ENCODE measurements at regions not wholly inside any gene's neighbourhood (a gene's known extent, or its start where the extent isn't known, plus 50 kb on each side); places are given as distances from the start of the nearest gene placed in this dataset.

- H3K36me3 ChIP-seq (ENCODE audit: control insufficient read depth in 4 of 4, insufficient read depth in 4 of 4, low read length in 3 of 4), result no peaks in the 10 kb centered on the region
- H3K27me3 ChIP-seq (replicated peaks in 2 of 5; ENCODE audit: control insufficient read depth in 4 of 5, insufficient read depth in 5 of 5, low read length in 4 of 5), result peaks cover 0 to 14% (median 0%) of the 10 kb centered on the region in 5 experiments
- H3K9me3 ChIP-seq (ENCODE audit: control extremely low read depth in 1 of 5, control insufficient read depth in 4 of 5, insufficient read depth in 2 of 5, low read depth in 1 of 5, low read length in 4 of 5), result peaks cover 0 to 4% (median 0%) of the 10 kb centered on the region in 5 experiments
- CTCF ChIA-PET, result no interaction called here
- no peak overlapping the region for H3K4me3 ChIP-seq (ENCODE audit: control insufficient read depth in 1 of 7, extremely low read depth in 1 of 7, insufficient read depth in 4 of 7, low read depth in 2 of 7, low read length in 6 of 7)
- WGBS (ENCODE audit: insufficient coverage), result 75% methylated on average over 2 of the region's 5 CpGs
- H3K4me1 ChIP-seq (ENCODE audit: control extremely low read depth in 1 of 4, control insufficient read depth in 4 of 4, insufficient read depth in 4 of 4, low read length in 3 of 4), result peaks cover 0 to 23% (median 7%) of the 10 kb centered on the region in 4 experiments
- H3K27ac ChIP-seq (ENCODE audit: insufficient read depth in 1 of 2, low read depth in 1 of 2, low read length in 2 of 2, poor library complexity in 1 of 2, severe bottlenecking in 2 of 2), result no peak overlapping the region
- POLR2A ChIA-PET, result no interaction called here
- no peak for DNase-seq
Measured at GRCh38 chr2:234304950-234305349, 191.9 kb downstream of the ARL4C start.

GRCh38 chr2:234302664-234302991, 194.3 kb downstream of the ARL4C start:
- peaks cover 0 to 16% (median 0%) of the 10 kb centered on the region in 5 experiments for H3K27me3 ChIP-seq (replicated peaks in 2 of 5; ENCODE audit: control insufficient read depth in 4 of 5, insufficient read depth in 5 of 5, low read length in 4 of 5)
- H3K27ac ChIP-seq (ENCODE audit: insufficient read depth in 1 of 2, low read depth in 1 of 2, low read length in 2 of 2, poor library complexity in 1 of 2, severe bottlenecking in 2 of 2), result no peak overlapping the region
- no peak overlapping the region for H3K4me3 ChIP-seq (ENCODE audit: control insufficient read depth in 1 of 7, extremely low read depth in 1 of 7, insufficient read depth in 4 of 7, low read depth in 2 of 7, low read length in 6 of 7)
- H3K4me1 ChIP-seq (ENCODE audit: control extremely low read depth in 1 of 4, control insufficient read depth in 4 of 4, insufficient read depth in 4 of 4, low read length in 3 of 4), result peaks cover 0 to under 1% (median 0%) of the 10 kb centered on the region in 4 experiments
- H3K36me3 ChIP-seq (ENCODE audit: control insufficient read depth in 4 of 4, insufficient read depth in 4 of 4, low read length in 3 of 4), result no peaks in the 10 kb centered on the region
- WGBS (ENCODE audit: insufficient coverage), result 86% methylated on average over 3 of the region's 4 CpGs
- ChIA-PET POLR2A (no interaction called here), CTCF (interaction anchor here (1.1 kb wide), 1 partner anchor 12 kb away, joined by 4 read pairs; no protein-coding TSS in a partner anchor)
- H3K9me3 ChIP-seq (ENCODE audit: control extremely low read depth in 1 of 5, control insufficient read depth in 4 of 5, insufficient read depth in 2 of 5, low read depth in 1 of 5, low read length in 4 of 5), result peaks cover 0 to 4% (median 0%) of the 10 kb centered on the region in 5 experiments
- no peak for DNase-seq

- Histone ChIP-seq H3K4me3 (ENCODE audit: control insufficient read depth in 1 of 7, extremely low read depth in 1 of 7, insufficient read depth in 4 of 7, low read depth in 2 of 7, low read length in 6 of 7) (no peak overlapping the region), H3K4me1 (ENCODE audit: control extremely low read depth in 1 of 4, control insufficient read depth in 4 of 4, insufficient read depth in 4 of 4, low read length in 3 of 4) (no peaks in the 10 kb centered on the region), H3K36me3 (ENCODE audit: control insufficient read depth in 4 of 4, insufficient read depth in 4 of 4, low read length in 3 of 4) (no peaks in the 10 kb centered on the region), H3K27ac (ENCODE audit: insufficient read depth in 1 of 2, low read depth in 1 of 2, low read length in 2 of 2, poor library complexity in 1 of 2, severe bottlenecking in 2 of 2) (no peak overlapping the region), H3K9me3 (ENCODE audit: control extremely low read depth in 1 of 5, control insufficient read depth in 4 of 5, insufficient read depth in 2 of 5, low read depth in 1 of 5, low read length in 4 of 5) (no peaks in the 10 kb centered on the region), H3K27me3 (replicated peaks in 2 of 5; ENCODE audit: control insufficient read depth in 4 of 5, insufficient read depth in 5 of 5, low read length in 4 of 5) (peaks cover 0 to 16% (median 2%) of the 10 kb centered on the region in 5 experiments)
- 91% methylated on average over 15 of the region's 18 CpGs for WGBS (ENCODE audit: insufficient coverage)
- ChIA-PET CTCF (no interaction called here), POLR2A (no interaction called here)
- no peak for DNase-seq
Measured at GRCh38 chr2:234300932-234301823, 195.7 kb downstream of the ARL4C start.

- no peaks in the 10 kb centered on the region for H3K4me1 ChIP-seq (ENCODE audit: control extremely low read depth in 1 of 4, control insufficient read depth in 4 of 4, insufficient read depth in 4 of 4, low read length in 3 of 4)
- H3K9me3 ChIP-seq (ENCODE audit: control extremely low read depth in 1 of 5, control insufficient read depth in 4 of 5, insufficient read depth in 2 of 5, low read depth in 1 of 5, low read length in 4 of 5), result no peaks in the 10 kb centered on the region
- H3K27me3 ChIP-seq (replicated peaks in 2 of 5; ENCODE audit: control insufficient read depth in 4 of 5, insufficient read depth in 5 of 5, low read length in 4 of 5), result peaks cover 0 to 11% (median 2%) of the 10 kb centered on the region in 5 experiments
- no peak overlapping the region for H3K27ac ChIP-seq (ENCODE audit: insufficient read depth in 1 of 2, low read depth in 1 of 2, low read length in 2 of 2, poor library complexity in 1 of 2, severe bottlenecking in 2 of 2)
- POLR2A ChIA-PET, result no interaction called here
- no peak for DNase-seq
- CTCF ChIA-PET, result interaction anchor here (1.1 kb wide), 1 partner anchor 138 kb away, joined by 3 read pairs; no protein-coding TSS in a partner anchor
- H3K36me3 ChIP-seq (ENCODE audit: control insufficient read depth in 4 of 4, insufficient read depth in 4 of 4, low read length in 3 of 4), result no peaks in the 10 kb centered on the region
- H3K4me3 ChIP-seq (ENCODE audit: control insufficient read depth in 1 of 7, extremely low read depth in 1 of 7, insufficient read depth in 4 of 7, low read depth in 2 of 7, low read length in 6 of 7), result no peak overlapping the region
- WGBS (ENCODE audit: insufficient coverage), result 81% methylated on average over 6 of the region's 6 CpGs
Measured at GRCh38 chr2:234300391-234300925, 196.4 kb downstream of the ARL4C start.

- no CpG with 5 or more reads among the region's 3 CpGs for WGBS (ENCODE audit: insufficient coverage)
- ChIA-PET POLR2A (no interaction called here), CTCF (interaction anchor here (0.6 to 1.6 kb wide), 3 partner anchors 9 to 11 kb away, joined by 3 to 5 read pairs (median 3); no protein-coding TSS in a partner anchor)
- H3K4me3 ChIP-seq (ENCODE audit: control insufficient read depth in 1 of 7, extremely low read depth in 1 of 7, insufficient read depth in 4 of 7, low read depth in 2 of 7, low read length in 6 of 7), result no peak overlapping the region
- no peaks in the 10 kb centered on the region for H3K36me3 ChIP-seq (ENCODE audit: control insufficient read depth in 4 of 4, insufficient read depth in 4 of 4, low read length in 3 of 4)
- no peaks in the 10 kb centered on the region for H3K9me3 ChIP-seq (ENCODE audit: control extremely low read depth in 1 of 5, control insufficient read depth in 4 of 5, insufficient read depth in 2 of 5, low read depth in 1 of 5, low read length in 4 of 5)
- H3K27me3 ChIP-seq (replicated peaks in 2 of 5; ENCODE audit: control insufficient read depth in 4 of 5, insufficient read depth in 5 of 5, low read length in 4 of 5), result peaks cover 0 to 10% (median 2%) of the 10 kb centered on the region in 5 experiments
- H3K27ac ChIP-seq (ENCODE audit: insufficient read depth in 1 of 2, low read depth in 1 of 2, low read length in 2 of 2, poor library complexity in 1 of 2, severe bottlenecking in 2 of 2), result no peak overlapping the region
- no peak for DNase-seq
- peaks cover 0 to 3% (median under 1%) of the 10 kb centered on the region in 4 experiments for H3K4me1 ChIP-seq (ENCODE audit: control extremely low read depth in 1 of 4, control insufficient read depth in 4 of 4, insufficient read depth in 4 of 4, low read length in 3 of 4)
Measured at GRCh38 chr2:234298918-234299317, 198.0 kb downstream of the ARL4C start.

GRCh38 chr2:234296991-234297390, 199.9 kb downstream of the ARL4C start:
- no peak overlapping the region for H3K4me3 ChIP-seq (ENCODE audit: control insufficient read depth in 1 of 7, extremely low read depth in 1 of 7, insufficient read depth in 4 of 7, low read depth in 2 of 7, low read length in 6 of 7)
- WGBS (ENCODE audit: insufficient coverage), result 100% methylated on average over 1 of the region's 1 CpG
- peaks cover 0 to 10% (median 2%) of the 10 kb centered on the region in 5 experiments for H3K27me3 ChIP-seq (replicated peaks in 2 of 5; ENCODE audit: control insufficient read depth in 4 of 5, insufficient read depth in 5 of 5, low read length in 4 of 5)
- no peaks in the 10 kb centered on the region for H3K36me3 ChIP-seq (ENCODE audit: control insufficient read depth in 4 of 4, insufficient read depth in 4 of 4, low read length in 3 of 4)
- peaks cover 2 to 13% (median 6%) of the 10 kb centered on the region in 4 experiments for H3K4me1 ChIP-seq (ENCODE audit: control extremely low read depth in 1 of 4, control insufficient read depth in 4 of 4, insufficient read depth in 4 of 4, low read length in 3 of 4)
- DNase-seq, result no peak
- no peak overlapping the region for H3K27ac ChIP-seq (ENCODE audit: insufficient read depth in 1 of 2, low read depth in 1 of 2, low read length in 2 of 2, poor library complexity in 1 of 2, severe bottlenecking in 2 of 2)
- POLR2A ChIA-PET, result no interaction called here
- CTCF ChIA-PET, result no interaction called here
- H3K9me3 ChIP-seq (ENCODE audit: control extremely low read depth in 1 of 5, control insufficient read depth in 4 of 5, insufficient read depth in 2 of 5, low read depth in 1 of 5, low read length in 4 of 5), result peaks cover 0 to 5% (median under 1%) of the 10 kb centered on the region in 5 experiments

- peak in 2 of 3 donors; percentile 67 to 75 for DNase-seq
- no peaks in the 10 kb centered on the region for H3K36me3 ChIP-seq (ENCODE audit: control insufficient read depth in 4 of 4, insufficient read depth in 4 of 4, low read length in 3 of 4)
- H3K27ac ChIP-seq (ENCODE audit: insufficient read depth in 1 of 2, low read depth in 1 of 2, low read length in 2 of 2, poor library complexity in 1 of 2, severe bottlenecking in 2 of 2), result no peak overlapping the region
- H3K4me3 ChIP-seq (ENCODE audit: control insufficient read depth in 1 of 7, extremely low read depth in 1 of 7, insufficient read depth in 4 of 7, low read depth in 2 of 7, low read length in 6 of 7), result no peak overlapping the region
- POLR2A ChIA-PET, result no interaction called here
- H3K9me3 ChIP-seq (ENCODE audit: control extremely low read depth in 1 of 5, control insufficient read depth in 4 of 5, insufficient read depth in 2 of 5, low read depth in 1 of 5, low read length in 4 of 5), result peaks cover 0 to 6% (median 2%) of the 10 kb centered on the region in 5 experiments
- peaks cover 0 to 10% (median 2%) of the 10 kb centered on the region in 5 experiments for H3K27me3 ChIP-seq (replicated peaks in 2 of 5; ENCODE audit: control insufficient read depth in 4 of 5, insufficient read depth in 5 of 5, low read length in 4 of 5)
- H3K4me1 ChIP-seq (ENCODE audit: control extremely low read depth in 1 of 4, control insufficient read depth in 4 of 4, insufficient read depth in 4 of 4, low read length in 3 of 4), result peaks cover 11 to 42% (median 33%) of the 10 kb centered on the region in 4 experiments
- WGBS (ENCODE audit: insufficient coverage), result 89% methylated on average over 3 of the region's 4 CpGs
- CTCF ChIA-PET, result interaction anchor here (1.8 kb wide), 1 partner anchor 13 kb away, joined by 4 read pairs; no protein-coding TSS in a partner anchor
Measured at GRCh38 chr2:234293973-234294372, 202.9 kb downstream of the ARL4C start.
